ENCODE measurements at regions not wholly inside any gene's neighbourhood (a gene's known extent, or its start where the extent isn't known, plus 50 kb on each side); places are given as distances from the start of the nearest gene placed in this dataset.

- Histone ChIP-seq H3K9me3 (ENCODE audit: insufficient read depth, low read depth) (no peaks in the 10 kb centered on the region), H2AFZ (no peak overlapping the region), H3K9me2 (ENCODE audit: insufficient read depth) (no peaks in the 10 kb centered on the region), H3K36me3 (ENCODE audit: low read depth) (no peaks in the 10 kb centered on the region), H3K4me2 (no peak overlapping the region), H3K4me3 (no peak overlapping the region), H3K27me3 (ENCODE audit: insufficient read depth, low read depth) (no peaks in the 10 kb centered on the region), H4K20me1 (ENCODE audit: insufficient read depth) (no peaks in the 10 kb centered on the region), H3F3A (ENCODE audit: insufficient read depth, low read depth) (no peaks in the 10 kb centered on the region), H3K79me2 (ENCODE audit: low read depth) (no peaks in the 10 kb centered on the region), H3K27ac (no peak overlapping the region), H3K4me1 (replicated peaks; ENCODE audit: insufficient read depth) (no peaks in the 10 kb centered on the region)
- ChIA-PET CTCF (no interaction called here), POLR2A (ENCODE audit: unreplicated experiment) (no interaction called here)
- intact Hi-C loops (cut with micrococcal nuclease; ENCODE audit: unreplicated experiment) = no loop called here
- BruUV-seq (replicated peaks) = no TSS peak
- no peak for DNase-seq
- TF ChIP-seq EZH2 (IDR thresholded peaks at IDR 0.05; ENCODE audit: low read depth) = no peak
- TF ChIP-seq CTCF (conservative IDR thresholded peaks at IDR 0.05) = no peak
Measured at GRCh38 chr5:171577042-171577758, 157.8 kb downstream of the FGF18 start.

GRCh38 chr5:171578049-171578828 is 158.8 kb downstream of the FGF18 start:
- TF ChIP-seq EZH2 (IDR thresholded peaks at IDR 0.05; ENCODE audit: low read depth) = no peak
- TF ChIP-seq CTCF (conservative IDR thresholded peaks at IDR 0.05) = no peak
- H3K9me3 ChIP-seq (ENCODE audit: insufficient read depth, low read depth) = no peaks in the 10 kb centered on the region
- no peaks in the 10 kb centered on the region for H3K4me1 ChIP-seq (replicated peaks; ENCODE audit: insufficient read depth)
- BruUV-seq (replicated peaks) = no TSS peak
- no peak overlapping the region for H3K27ac ChIP-seq
- H3K27me3 ChIP-seq (ENCODE audit: insufficient read depth, low read depth) = no peaks in the 10 kb centered on the region
- no peak overlapping the region for H2AFZ ChIP-seq
- H4K20me1 ChIP-seq (ENCODE audit: insufficient read depth) = no peaks in the 10 kb centered on the region
- no peaks in the 10 kb centered on the region for H3K36me3 ChIP-seq (ENCODE audit: low read depth)
- no peak overlapping the region for H3K4me2 ChIP-seq
- CTCF ChIA-PET = no interaction called here
- no peak overlapping the region for H3K4me3 ChIP-seq
- intact Hi-C loops (cut with micrococcal nuclease; ENCODE audit: unreplicated experiment) = no loop called here
- H3F3A ChIP-seq (ENCODE audit: insufficient read depth, low read depth) = no peaks in the 10 kb centered on the region
- no peaks in the 10 kb centered on the region for H3K9me2 ChIP-seq (ENCODE audit: insufficient read depth)
- no peak for DNase-seq
- H3K79me2 ChIP-seq (ENCODE audit: low read depth) = no peaks in the 10 kb centered on the region
- POLR2A ChIA-PET (ENCODE audit: unreplicated experiment) = no interaction called here

GRCh38 chr5:171578829-171579491 is 159.5 kb downstream of the FGF18 start:
- POLR2A ChIA-PET (ENCODE audit: unreplicated experiment) = interaction anchor here (0.6 kb wide), 1 partner anchor 11 kb away, joined by 3 read pairs; no protein-coding TSS in a partner anchor
- H2AFZ ChIP-seq = no peak overlapping the region
- H3K36me3 ChIP-seq (ENCODE audit: low read depth) = no peaks in the 10 kb centered on the region
- no peaks in the 10 kb centered on the region for H3K9me3 ChIP-seq (ENCODE audit: insufficient read depth, low read depth)
- H3K9me2 ChIP-seq (ENCODE audit: insufficient read depth) = no peaks in the 10 kb centered on the region
- TF ChIP-seq EZH2 (IDR thresholded peaks at IDR 0.05; ENCODE audit: low read depth) (no peak), CTCF (conservative IDR thresholded peaks at IDR 0.05) (no peak)
- H3K4me2 ChIP-seq = no peak overlapping the region
- H3F3A ChIP-seq (ENCODE audit: insufficient read depth, low read depth) = no peaks in the 10 kb centered on the region
- CTCF ChIA-PET = no interaction called here
- no peaks in the 10 kb centered on the region for H3K27me3 ChIP-seq (ENCODE audit: insufficient read depth, low read depth)
- no peaks in the 10 kb centered on the region for H3K79me2 ChIP-seq (ENCODE audit: low read depth)
- no peaks in the 10 kb centered on the region for H4K20me1 ChIP-seq (ENCODE audit: insufficient read depth)
- no peak for DNase-seq
- intact Hi-C loops (cut with micrococcal nuclease; ENCODE audit: unreplicated experiment) = no loop called here
- no peak overlapping the region for H3K4me3 ChIP-seq
- no peak overlapping the region for H3K27ac ChIP-seq
- no TSS peak for BruUV-seq (replicated peaks)
- H3K4me1 ChIP-seq (replicated peaks; ENCODE audit: insufficient read depth) = no peaks in the 10 kb centered on the region
